OCI-LY7 (cell line): ENCODE measurements at regions not wholly inside any gene's neighbourhood (a gene's known extent, or its start where the extent isn't known, plus 50 kb on each side); places are given as distances from the start of the nearest gene placed in this dataset.

ENCODE experiments used
- BruUV-seq: library from RNA; stranded (reverse); fragments of 400-500 nt; replicated peaks from 2 replicates; lab custom pipeline; 2021; lab: Mats Ljungman, UMichigan
- CTCF ChIA-PET: fragments of 300-600 bp; sonication (Branson Sonifier 250); formaldehyde crosslinking; loops from one replicate; lab custom pipeline; 2022; ENCODE audit warnings: antibody characterized with exemption; ENCODE audit not compliant: unreplicated experiment; lab: Charles Lee
- POLR2A ChIA-PET: fragments of 300-600 bp; sonication (Branson Sonifier 250); formaldehyde crosslinking; loops from one replicate; lab custom pipeline; 2022; ENCODE audit warnings: antibody characterized with exemption; lab: Charles Lee
- DNase-seq: peaks from one replicate; pipeline ENCODE4 v3.0.0-alpha.2; 2015; ENCODE audit warnings: low spot score
- H2AFZ ChIP-seq: fragments of 200-600 bp; sonication (generic), shearing (Covaris generic); 2 replicates; pipeline ENCODE4 v1.6.1; 2014; ENCODE audit warnings: mild to moderate bottlenecking, antibody characterized with exemption, low read length, moderate library complexity
- H3K27ac ChIP-seq: fragments of 200-600 bp; sonication (generic); 2 replicates; pipeline ENCODE4 v1.5.1; 2014; ENCODE audit warnings: mixed run types, low read depth, mild to moderate bottlenecking, moderate library complexity, low read length, inconsistent platforms; ENCODE audit not compliant: poor library complexity, severe bottlenecking
- H3K36me3 ChIP-seq: fragments of 200-600 bp; sonication (generic); 2 replicates; pipeline ENCODE4 v1.6.1; 2014; ENCODE audit warnings: mild to moderate bottlenecking, antibody characterized with exemption, low read length, moderate library complexity, mixed read lengths; ENCODE audit not compliant: insufficient read depth
- H3K4me1 ChIP-seq: fragments of 200-600 bp; sonication (generic); 2 replicates; pipeline ENCODE4 v1.5.1; 2014; ENCODE audit warnings: mild to moderate bottlenecking, low read length; ENCODE audit not compliant: insufficient read depth, poor library complexity, severe bottlenecking
- H3K4me2 ChIP-seq: fragments of 200-600 bp; sonication (generic); 2 replicates; pipeline ENCODE4 v1.6.1; 2014; ENCODE audit warnings: mild to moderate bottlenecking, low read length
- H3K4me3 ChIP-seq: fragments of 200-600 bp; sonication (generic); 2 replicates; pipeline ENCODE4 v1.5.1; 2014; ENCODE audit warnings: mild to moderate bottlenecking, low read depth, low read length; ENCODE audit not compliant: poor library complexity, severe bottlenecking
- H3K79me2 ChIP-seq: fragments of 200-600 bp; sonication (generic); 2 replicates; pipeline ENCODE4 v1.6.1; 2016; ENCODE audit warnings: low read depth, mild to moderate bottlenecking, low read length, moderate library complexity, mixed read lengths; ENCODE audit not compliant: insufficient read depth
- H3K9me2 ChIP-seq: fragments of 200-600 bp; sonication (generic); 2 replicates; pipeline ENCODE4 v1.6.1; 2016; ENCODE audit warnings: mild to moderate bottlenecking, low read length, mixed read lengths; ENCODE audit not compliant: insufficient read depth
- H3K9me3 ChIP-seq: fragments of 200-600 bp; sonication (generic); 2 replicates; pipeline ENCODE4 v1.6.1; 2014; ENCODE audit warnings: mild to moderate bottlenecking, mixed run types, low read length, mixed read lengths
- H4K20me1 ChIP-seq: fragments of 200-600 bp; sonication (generic); 2 replicates; pipeline ENCODE4 v1.6.1; 2014; ENCODE audit warnings: mild to moderate bottlenecking, antibody characterized with exemption, low read length, moderate library complexity, mixed read lengths; ENCODE audit not compliant: insufficient read depth
- CTCF ChIP-seq: fragments of 200-600 bp; sonication (generic); conservative IDR thresholded peaks from 2 replicates; pipeline ENCODE4 v1.5.1; 2014; ENCODE audit warnings: mild to moderate bottlenecking, antibody characterized with exemption, low read length, moderate library complexity, mixed read lengths
- EZH2phosphoT487 ChIP-seq: fragments of 200-600 bp; sonication (generic); IDR thresholded peaks from 2 replicates; pipeline ENCODE4 v1.6.1; 2018; ENCODE audit warnings: low read depth, borderline replicate concordance, mild to moderate bottlenecking, mixed run types, antibody characterized with exemption, low read length, moderate library complexity, mixed read lengths
- intact Hi-C: fragments of 100-400 bp; cut with micrococcal nuclease; formaldehyde crosslinking; loops from one replicate; pipeline ENCODE4 v1.10.0; 2022; ENCODE audit not compliant: unreplicated experiment

DNA sequence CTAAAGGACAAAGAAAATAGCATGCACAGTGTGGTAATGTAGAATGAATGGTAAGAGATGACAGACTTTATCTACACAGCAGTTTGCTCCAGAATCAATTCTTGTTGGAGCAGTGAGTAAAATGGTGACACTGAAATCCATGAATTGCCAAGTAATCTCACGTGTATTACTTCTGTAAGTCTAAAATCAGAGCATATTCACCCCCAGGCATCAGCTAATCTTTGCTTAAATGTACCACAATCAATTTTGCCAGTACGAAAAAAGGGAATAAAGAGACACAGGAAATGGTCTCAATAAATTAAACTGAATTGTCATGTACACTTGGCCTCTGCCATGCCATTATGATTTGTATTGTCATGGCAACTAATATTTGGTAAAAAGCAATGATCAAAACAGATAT lies 294.2 kb downstream of the PCDH17 start:
- Histone ChIP-seq H3K9me2 (no peaks in the 10 kb centered on the region), H3K36me3 (no peaks in the 10 kb centered on the region), H3K4me1 (no peaks in the 10 kb centered on the region), H3K4me3 (no peak overlapping the region), H3K79me2 (no peaks in the 10 kb centered on the region), H3K9me3 (no peaks in the 10 kb centered on the region), H3K27ac (no peak overlapping the region), H4K20me1 (no peaks in the 10 kb centered on the region), H3K4me2 (no peak overlapping the region), H2AFZ (no peak overlapping the region)
- no TSS peak for BruUV-seq
- POLR2A ChIA-PET: no interaction called here
- no peak for TF ChIP-seq EZH2phosphoT487
- no peak for TF ChIP-seq CTCF
- CTCF ChIA-PET: no interaction called here
- DNase-seq: no peak
- intact Hi-C loops: no loop called here

GRCh38 chr13:57932061-57932460 lies 300.5 kb downstream of the PCDH17 start:
- Histone ChIP-seq H3K9me3 (no peaks in the 10 kb centered on the region), H2AFZ (no peak overlapping the region), H3K4me2 (no peak overlapping the region), H3K9me2 (no peaks in the 10 kb centered on the region), H3K4me1 (no peaks in the 10 kb centered on the region), H3K79me2 (no peaks in the 10 kb centered on the region), H3K4me3 (no peak overlapping the region), H3K36me3 (no peaks in the 10 kb centered on the region), H3K27ac (no peak overlapping the region), H4K20me1 (no peaks in the 10 kb centered on the region)
- TF ChIP-seq EZH2phosphoT487: no peak
- TF ChIP-seq CTCF: no peak
- CTCF ChIA-PET: no interaction called here
- no TSS peak for BruUV-seq
- intact Hi-C loops: no loop called here
- no peak for DNase-seq
- POLR2A ChIA-PET: no interaction called here

GRCh38 chr13:57933606-57934005 lies 302.1 kb downstream of the PCDH17 start:
- BruUV-seq: no TSS peak
- POLR2A ChIA-PET: interaction anchor here (0.6 kb wide), 1 partner anchor 1194 kb away, joined by 3 read pairs; no protein-coding TSS in a partner anchor
- CTCF ChIA-PET: no interaction called here
- Histone ChIP-seq H3K36me3 (no peaks in the 10 kb centered on the region), H3K27ac (no peak overlapping the region), H3K4me3 (no peak overlapping the region), H3K9me2 (no peaks in the 10 kb centered on the region), H4K20me1 (no peaks in the 10 kb centered on the region), H2AFZ (no peak overlapping the region), H3K4me1 (no peaks in the 10 kb centered on the region), H3K9me3 (no peaks in the 10 kb centered on the region), H3K79me2 (no peaks in the 10 kb centered on the region), H3K4me2 (no peak overlapping the region)
- intact Hi-C loops: no loop called here
- no peak for TF ChIP-seq CTCF
- TF ChIP-seq EZH2phosphoT487: no peak
- DNase-seq: no peak
